ENCODE measurements at regions not wholly inside any gene's neighbourhood (a gene's known extent, or its start where the extent isn't known, plus 50 kb on each side); places are given as distances from the start of the nearest gene placed in this dataset.

DNA sequence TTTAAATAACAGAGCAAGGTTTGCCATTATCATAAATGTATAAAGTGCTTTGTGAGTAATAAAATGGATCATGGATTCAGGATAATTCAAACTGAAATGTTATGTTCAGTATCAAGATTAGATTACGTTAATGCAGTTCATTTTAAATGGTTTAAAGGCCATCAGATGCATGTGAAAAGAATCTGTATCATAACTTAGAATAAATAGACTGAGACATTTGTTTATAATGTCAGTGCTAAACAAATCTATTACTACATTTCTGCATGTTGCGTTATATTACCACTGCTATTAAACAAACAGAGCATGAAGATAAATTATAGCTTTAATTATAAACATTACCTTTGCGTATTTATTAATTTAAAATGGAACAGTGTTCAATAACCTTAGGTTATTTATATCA lies 160.2 kb downstream of the TOX3 start:
- ATAC-seq: no peak
- intact Hi-C loops (cut with micrococcal nuclease): loop anchor here (5.0 kb wide), 1 partner anchor 51 kb away; no protein-coding TSS in a partner anchor
- no CpG with 5 or more reads among the region's 3 CpGs for WGBS (ENCODE audit: insufficient coverage)
- Histone ChIP-seq H3K4me3 (ENCODE audit: low read length) (no peak overlapping the region), H3K27ac (ENCODE audit: low read length) (no peak overlapping the region), H3K4me1 (ENCODE audit: control insufficient read depth, insufficient read depth, low read length) (no peaks in the 10 kb centered on the region), H3K9me3 (ENCODE audit: control insufficient read depth, insufficient read depth, low read length) (no peaks in the 10 kb centered on the region), H3K36me3 (ENCODE audit: control insufficient read depth, insufficient read depth, low read length) (no peaks in the 10 kb centered on the region), H3K27me3 (ENCODE audit: control insufficient read depth, insufficient read depth, low read length) (no peaks in the 10 kb centered on the region)
- Mint-ChIP-seq H3K27me3 (ENCODE audit: low read depth in 2 of 2) (no peaks in the 10 kb centered on the region), H3K27ac (no peak overlapping the region), H3K36me3 (no peaks in the 10 kb centered on the region), H3K4me1 (no peaks in the 10 kb centered on the region), H3K9me3 (peaks cover 12 to 17% of the 10 kb centered on the region in 2 donors), H3K4me3 (no peak overlapping the region)
- TF ChIP-seq, protein P1, sequence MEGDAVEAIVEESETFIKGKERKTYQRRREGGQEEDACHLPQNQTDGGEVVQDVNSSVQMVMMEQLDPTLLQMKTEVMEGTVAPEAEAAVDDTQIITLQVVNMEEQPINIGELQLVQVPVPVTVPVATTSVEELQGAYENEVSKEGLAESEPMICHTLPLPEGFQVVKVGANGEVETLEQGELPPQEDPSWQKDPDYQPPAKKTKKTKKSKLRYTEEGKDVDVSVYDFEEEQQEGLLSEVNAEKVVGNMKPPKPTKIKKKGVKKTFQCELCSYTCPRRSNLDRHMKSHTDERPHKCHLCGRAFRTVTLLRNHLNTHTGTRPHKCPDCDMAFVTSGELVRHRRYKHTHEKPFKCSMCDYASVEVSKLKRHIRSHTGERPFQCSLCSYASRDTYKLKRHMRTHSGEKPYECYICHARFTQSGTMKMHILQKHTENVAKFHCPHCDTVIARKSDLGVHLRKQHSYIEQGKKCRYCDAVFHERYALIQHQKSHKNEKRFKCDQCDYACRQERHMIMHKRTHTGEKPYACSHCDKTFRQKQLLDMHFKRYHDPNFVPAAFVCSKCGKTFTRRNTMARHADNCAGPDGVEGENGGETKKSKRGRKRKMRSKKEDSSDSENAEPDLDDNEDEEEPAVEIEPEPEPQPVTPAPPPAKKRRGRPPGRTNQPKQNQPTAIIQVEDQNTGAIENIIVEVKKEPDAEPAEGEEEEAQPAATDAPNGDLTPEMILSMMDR (IDR thresholded peaks at IDR 0.05): no peak
- DNase-seq: no peak

DNA sequence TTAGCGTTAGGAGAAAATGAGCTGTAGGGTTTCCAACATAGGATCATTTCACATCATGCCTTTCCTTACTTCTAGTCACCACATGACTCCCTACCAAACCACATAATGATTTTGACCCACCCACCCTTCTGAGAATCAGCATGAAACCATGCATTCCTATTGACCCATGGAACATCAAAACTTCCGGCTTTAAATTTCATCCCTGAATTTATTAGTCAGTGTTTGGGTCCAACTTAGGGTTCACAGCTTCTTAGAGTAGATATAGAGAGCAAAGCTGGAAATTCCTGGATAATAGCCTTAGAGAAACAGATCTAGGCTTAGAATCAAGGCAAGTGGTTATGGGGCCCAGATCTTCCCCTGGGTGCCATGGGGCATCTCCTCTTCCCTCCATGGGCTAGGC lies 162.6 kb downstream of the TOX3 start:
- Histone ChIP-seq H3K4me3 (ENCODE audit: low read length) (no peak overlapping the region), H3K4me1 (ENCODE audit: control insufficient read depth, insufficient read depth, low read length) (no peaks in the 10 kb centered on the region), H3K9me3 (ENCODE audit: control insufficient read depth, insufficient read depth, low read length) (no peaks in the 10 kb centered on the region), H3K27ac (ENCODE audit: low read length) (no peak overlapping the region), H3K27me3 (ENCODE audit: control insufficient read depth, insufficient read depth, low read length) (no peaks in the 10 kb centered on the region), H3K36me3 (ENCODE audit: control insufficient read depth, insufficient read depth, low read length) (no peaks in the 10 kb centered on the region)
- Mint-ChIP-seq H3K27ac (no peak overlapping the region), H3K36me3 (no peaks in the 10 kb centered on the region), H3K27me3 (ENCODE audit: low read depth in 2 of 2) (no peaks in the 10 kb centered on the region), H3K4me1 (no peaks in the 10 kb centered on the region), H3K9me3 (peaks cover 8 to 13% of the 10 kb centered on the region in 2 donors), H3K4me3 (no peak overlapping the region)
- DNase-seq (no peak), ATAC-seq (no peak)
- intact Hi-C loops (cut with micrococcal nuclease): no loop called here
- 95% methylated on average over 2 of the region's 2 CpGs for WGBS (ENCODE audit: insufficient coverage)
- TF ChIP-seq, protein P1 (IDR thresholded peaks at IDR 0.05): no peak

DNA sequence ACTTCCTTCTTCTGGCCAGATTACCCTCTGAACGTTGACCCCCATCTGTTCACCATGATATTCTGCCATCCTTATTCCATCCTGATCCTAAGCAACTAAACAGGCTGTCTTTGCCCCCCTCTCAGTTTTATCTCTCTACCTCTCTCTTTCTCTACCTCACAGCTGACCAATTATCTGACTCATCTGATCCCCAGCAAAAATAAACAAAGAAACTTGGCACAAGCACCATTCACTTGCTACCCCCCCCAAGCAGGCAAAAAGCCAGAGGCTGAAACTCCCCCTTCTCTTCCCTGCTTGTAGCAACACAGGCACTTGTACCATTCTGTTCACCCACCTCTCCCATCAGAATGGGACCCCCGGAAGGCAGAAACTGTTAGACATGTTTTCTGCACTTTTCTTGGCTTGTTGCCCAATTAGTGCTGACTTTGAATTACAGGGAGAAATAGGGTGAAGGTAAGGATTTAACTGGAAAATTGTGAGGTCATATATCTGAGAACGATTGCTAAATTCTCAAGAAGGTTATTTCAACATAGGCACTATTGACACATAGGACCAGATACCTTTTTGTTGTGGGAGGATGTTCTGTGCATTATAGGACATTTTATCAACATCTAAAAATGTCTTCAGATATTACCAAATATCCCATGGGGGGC lies 163.2 kb downstream of the TOX3 start:
- Mint-ChIP-seq H3K9me3 (peaks cover 6 to 13% of the 10 kb centered on the region in 2 donors), H3K27me3 (ENCODE audit: low read depth in 2 of 2) (no peaks in the 10 kb centered on the region), H3K27ac (no peak overlapping the region), H3K4me1 (no peaks in the 10 kb centered on the region), H3K36me3 (no peaks in the 10 kb centered on the region), H3K4me3 (no peak overlapping the region)
- intact Hi-C loops (cut with micrococcal nuclease): no loop called here
- ATAC-seq (no peak), DNase-seq (no peak)
- H3K9me3 ChIP-seq (ENCODE audit: control insufficient read depth, insufficient read depth, low read length): no peaks in the 10 kb centered on the region
- H3K36me3 ChIP-seq (ENCODE audit: control insufficient read depth, insufficient read depth, low read length): no peaks in the 10 kb centered on the region
- H3K27me3 ChIP-seq (ENCODE audit: control insufficient read depth, insufficient read depth, low read length): no peaks in the 10 kb centered on the region
- no peaks in the 10 kb centered on the region for H3K4me1 ChIP-seq (ENCODE audit: control insufficient read depth, insufficient read depth, low read length)
- no peak overlapping the region for H3K4me3 ChIP-seq (ENCODE audit: low read length)
- 63% methylated on average over 3 of the region's 3 CpGs for WGBS (ENCODE audit: insufficient coverage)
- no peak overlapping the region for H3K27ac ChIP-seq (ENCODE audit: low read length)
- TF ChIP-seq, protein P1 (IDR thresholded peaks at IDR 0.05): no peak

DNA sequence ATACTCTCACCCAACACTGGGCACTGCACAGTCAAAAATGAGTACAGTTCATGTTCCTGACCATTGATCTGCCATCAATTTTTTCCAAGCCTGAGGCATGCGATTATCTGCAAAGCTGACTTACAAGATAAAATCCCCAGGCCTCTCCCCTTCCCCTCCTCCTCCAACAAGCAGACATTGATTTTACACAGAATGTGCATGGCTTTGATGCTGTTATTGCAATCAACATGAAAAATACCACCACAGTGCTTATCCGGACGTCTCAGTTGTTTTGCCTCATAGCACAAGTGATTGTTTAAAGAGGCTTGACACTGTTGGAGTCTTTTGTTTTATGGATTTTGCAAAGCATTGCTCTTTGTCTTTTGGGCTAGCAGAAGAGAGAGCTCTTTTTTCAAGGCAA lies 163.8 kb downstream of the TOX3 start:
- Mint-ChIP-seq H3K9me3 (peaks cover 8 to 14% of the 10 kb centered on the region in 2 donors), H3K27me3 (ENCODE audit: low read depth in 2 of 2) (no peaks in the 10 kb centered on the region), H3K36me3 (no peaks in the 10 kb centered on the region), H3K4me1 (no peaks in the 10 kb centered on the region), H3K4me3 (no peak overlapping the region), H3K27ac (no peak overlapping the region)
- Histone ChIP-seq H3K27me3 (ENCODE audit: control insufficient read depth, insufficient read depth, low read length) (no peaks in the 10 kb centered on the region), H3K36me3 (ENCODE audit: control insufficient read depth, insufficient read depth, low read length) (no peaks in the 10 kb centered on the region), H3K9me3 (ENCODE audit: control insufficient read depth, insufficient read depth, low read length) (no peaks in the 10 kb centered on the region), H3K4me3 (ENCODE audit: low read length) (no peak overlapping the region), H3K4me1 (ENCODE audit: control insufficient read depth, insufficient read depth, low read length) (no peaks in the 10 kb centered on the region), H3K27ac (ENCODE audit: low read length) (no peak overlapping the region)
- TF ChIP-seq, protein P1 (IDR thresholded peaks at IDR 0.05): no peak
- DNase-seq (no peak), ATAC-seq (no peak)
- 57% methylated on average over 3 of the region's 3 CpGs for WGBS (ENCODE audit: insufficient coverage)
- intact Hi-C loops (cut with micrococcal nuclease): no loop called here
